HG02938 (cell line): ENCODE measurements at regions not wholly inside any gene's neighbourhood (a gene's known extent, or its start where the extent isn't known, plus 50 kb on each side); places are given as distances from the start of the nearest gene placed in this dataset.

Source experiments
- ATAC-seq: cut with Tn5 transposase; IDR thresholded peaks from one replicate; pipeline ENCODE4 v1.9.1; 2021; ENCODE audit warnings: mild to moderate bottlenecking, moderate library complexity; ENCODE audit not compliant: unreplicated experiment

DNA sequence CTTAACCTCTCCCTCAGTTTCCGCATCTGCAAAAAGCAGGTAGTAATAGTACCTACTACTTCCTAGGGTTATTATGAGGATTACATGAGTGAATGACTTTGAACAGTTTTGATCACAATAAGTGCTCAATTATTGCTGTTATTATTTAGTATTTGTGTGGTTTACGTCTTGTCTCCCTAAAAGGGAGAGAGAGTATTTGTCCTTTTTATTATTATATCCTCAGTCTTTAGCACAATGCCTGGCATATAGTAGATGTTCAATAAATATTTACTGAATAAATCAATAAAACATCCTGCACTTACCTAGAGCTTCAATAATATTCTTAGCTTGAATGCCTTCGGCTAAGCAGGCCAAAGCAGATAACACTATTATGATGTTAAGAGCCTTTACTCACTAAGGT is 160.0 kb downstream of the TANC2 start:
- no peak for ATAC-seq

DNA sequence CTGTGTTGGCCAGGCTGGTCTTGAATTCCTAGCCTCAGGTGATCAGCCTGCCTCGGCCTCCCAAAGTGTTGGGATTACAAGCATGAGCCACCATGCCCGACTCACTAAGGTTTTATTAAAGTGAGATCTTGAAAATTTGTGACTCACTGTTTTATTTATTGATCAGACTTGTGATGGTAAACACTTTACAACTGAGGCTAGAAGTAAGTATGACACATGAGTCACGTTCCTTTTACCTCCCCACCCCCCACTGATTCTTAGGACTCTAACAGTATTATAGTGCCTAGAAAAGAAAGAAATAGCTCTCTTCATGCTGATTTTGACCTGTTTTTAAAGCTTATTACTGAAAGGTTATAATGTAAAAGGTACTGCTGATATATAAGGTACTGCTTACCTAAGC is 160.6 kb downstream of the TANC2 start:
- no peak for ATAC-seq

DNA sequence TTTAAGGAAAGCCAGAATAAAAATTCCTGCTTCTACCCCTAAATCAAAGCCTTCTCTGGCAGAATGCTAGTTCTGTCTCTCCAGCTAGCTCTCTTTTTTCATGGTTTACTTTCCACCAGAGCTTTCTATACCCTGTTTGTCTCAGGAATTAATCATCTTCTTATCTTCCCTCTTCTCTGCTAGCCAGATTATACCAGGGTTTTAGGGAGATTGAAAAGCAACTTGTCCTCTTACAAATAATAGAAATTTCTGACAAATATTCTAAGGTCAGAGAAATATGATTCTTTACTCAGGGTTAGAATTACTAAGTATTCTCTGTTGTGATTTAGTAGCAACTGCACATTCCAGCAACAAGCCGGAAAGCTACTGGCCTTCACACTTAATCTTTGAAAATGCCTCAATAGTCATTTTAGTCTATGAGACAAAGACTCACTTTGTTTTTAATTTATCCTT is 166.4 kb downstream of the TANC2 start:
- no peak for ATAC-seq

DNA sequence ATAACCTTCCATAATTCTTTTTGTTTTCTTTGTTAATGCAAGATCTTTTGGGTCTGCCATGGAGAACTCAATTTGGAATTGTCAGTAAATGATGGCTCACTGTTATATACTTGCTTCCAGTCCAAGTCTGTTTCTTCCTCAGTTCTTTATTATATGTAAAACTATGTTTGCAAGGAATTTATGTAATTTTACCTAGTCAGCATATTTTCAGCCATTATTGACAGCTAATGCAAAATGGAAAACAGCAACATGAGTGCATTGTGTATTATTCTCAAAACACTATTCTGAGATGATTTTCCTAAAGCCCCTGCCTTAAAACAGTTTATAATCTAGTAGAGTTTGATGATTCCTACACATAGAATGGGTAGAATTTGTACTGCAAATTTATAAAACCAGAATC is 167.5 kb downstream of the TANC2 start:
- ATAC-seq, result no peak

DNA sequence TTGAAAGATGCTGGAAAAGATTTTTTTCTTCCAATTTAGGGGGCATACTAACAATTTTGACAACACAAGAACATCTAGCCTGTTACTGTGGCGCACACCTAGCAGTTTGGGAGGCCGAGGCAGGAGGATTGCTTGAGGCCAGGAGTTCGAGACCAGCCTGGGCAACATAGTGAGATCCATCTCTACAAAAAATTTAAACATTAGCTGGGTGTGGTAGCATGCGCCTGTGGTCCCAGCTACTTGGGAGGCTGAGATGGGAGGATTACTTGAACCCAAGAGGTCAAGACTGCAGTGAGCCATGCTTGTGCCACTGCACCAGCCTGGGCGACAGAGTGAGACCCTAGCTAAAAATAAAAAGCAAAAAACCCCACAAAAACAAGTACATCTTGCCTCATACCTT is 168.8 kb downstream of the TANC2 start:
- ATAC-seq, result no peak

DNA sequence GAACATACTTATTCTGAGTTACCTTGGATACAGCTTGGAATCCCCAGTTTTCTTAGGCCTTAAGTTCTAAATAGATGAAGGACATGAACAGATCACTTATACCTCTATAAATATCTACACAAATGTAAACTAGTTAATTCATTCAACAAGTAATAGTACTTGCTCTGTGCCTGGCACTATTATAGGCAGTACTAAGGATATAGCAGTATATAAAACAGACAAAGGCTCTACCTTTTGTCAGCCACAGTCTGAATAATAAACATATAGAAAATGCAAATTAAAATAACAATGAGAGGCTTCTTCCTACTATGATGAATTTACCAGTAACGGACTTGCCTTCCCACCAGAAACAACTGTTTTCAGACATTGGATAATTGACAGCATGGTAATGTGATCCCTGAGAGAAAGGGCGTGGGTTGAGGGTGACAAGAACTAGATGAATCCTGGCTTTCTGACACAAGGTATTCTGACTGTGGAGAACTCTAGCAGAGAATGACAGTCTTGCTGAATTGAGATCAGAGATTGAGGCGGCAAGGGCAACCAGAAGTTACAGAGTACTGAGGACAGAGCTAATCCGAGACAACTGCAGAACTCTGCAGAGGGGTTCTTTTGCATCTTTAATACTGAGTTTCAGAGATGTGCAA is 170.5 kb downstream of the TANC2 start:
- ATAC-seq, result no peak

DNA sequence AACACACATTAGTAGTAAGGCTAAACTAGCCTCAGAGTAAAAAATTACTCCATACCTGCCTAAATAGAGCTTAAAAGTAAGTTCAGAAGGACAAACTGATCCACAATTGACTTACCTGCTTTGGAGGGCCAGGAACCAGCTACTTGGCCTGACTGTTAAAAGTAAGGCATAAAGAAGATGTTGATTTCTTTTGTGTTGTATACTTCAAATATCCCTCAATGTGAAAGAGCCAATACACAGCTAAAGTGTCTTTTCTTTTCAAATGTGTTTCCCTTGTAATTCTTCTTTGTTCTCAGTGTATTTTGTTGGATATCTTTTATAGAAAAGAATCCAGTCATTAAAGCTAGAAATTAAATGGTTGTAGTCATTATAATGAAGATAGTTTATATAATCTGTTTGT is 171.1 kb downstream of the TANC2 start:
- no peak for ATAC-seq

DNA sequence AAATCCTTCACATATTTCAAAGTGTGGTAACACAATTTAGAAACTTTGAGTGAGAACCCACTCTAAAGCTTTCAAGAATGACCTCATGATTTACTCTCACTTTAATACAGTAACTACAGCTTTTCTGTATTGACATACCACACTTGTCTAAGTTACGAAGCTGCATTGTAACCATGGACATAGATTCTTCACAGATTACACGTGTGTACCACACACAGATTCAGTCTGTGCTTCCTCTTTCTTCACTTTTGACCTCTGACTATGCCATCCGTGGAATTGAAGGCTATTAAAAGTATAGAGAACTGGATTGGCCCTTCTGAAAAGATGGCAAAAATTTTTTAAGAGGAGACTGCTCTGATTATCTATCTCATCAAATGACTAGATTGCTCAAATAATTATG is 172.7 kb downstream of the TANC2 start:
- no peak for ATAC-seq

DNA sequence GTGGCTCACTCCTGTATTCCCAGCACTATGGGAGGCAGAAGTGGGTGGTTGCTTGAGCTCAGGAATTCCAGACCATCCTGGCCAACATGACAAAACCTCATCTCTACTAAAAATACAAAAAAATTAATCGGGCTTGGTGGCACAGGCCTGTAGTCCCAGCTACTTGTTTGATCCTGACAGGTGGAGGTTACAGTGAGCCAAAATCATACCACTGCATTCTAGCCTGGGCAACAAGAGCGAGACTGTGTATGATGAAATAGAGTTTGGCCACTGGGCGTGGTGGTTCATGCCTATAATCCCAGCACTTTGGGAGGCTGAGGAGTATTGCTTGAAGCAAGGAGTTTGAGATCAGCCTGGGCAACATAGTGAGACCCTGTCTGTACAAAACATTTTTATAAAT is 173.3 kb downstream of the TANC2 start:
- ATAC-seq, result no peak

DNA sequence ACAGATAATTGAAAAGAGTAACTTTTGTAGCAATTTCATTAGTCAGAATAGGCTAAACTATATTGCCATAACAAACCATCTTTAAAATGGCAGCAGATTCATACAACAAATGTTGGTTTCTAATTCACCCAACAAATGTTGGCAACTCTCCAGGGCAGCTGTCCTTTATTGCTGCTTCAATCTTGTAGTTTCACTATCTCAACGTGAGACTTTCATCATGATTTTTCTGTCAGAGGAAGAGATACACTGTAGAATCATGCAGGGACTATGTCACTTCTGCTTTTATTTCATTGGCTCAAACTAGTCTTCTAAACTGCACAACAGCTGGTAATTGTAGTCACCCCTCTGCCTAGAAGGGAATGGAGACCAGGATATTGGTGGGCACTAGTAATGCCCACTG is 174.2 kb downstream of the TANC2 start:
- peak; percentile 51 for ATAC-seq

DNA sequence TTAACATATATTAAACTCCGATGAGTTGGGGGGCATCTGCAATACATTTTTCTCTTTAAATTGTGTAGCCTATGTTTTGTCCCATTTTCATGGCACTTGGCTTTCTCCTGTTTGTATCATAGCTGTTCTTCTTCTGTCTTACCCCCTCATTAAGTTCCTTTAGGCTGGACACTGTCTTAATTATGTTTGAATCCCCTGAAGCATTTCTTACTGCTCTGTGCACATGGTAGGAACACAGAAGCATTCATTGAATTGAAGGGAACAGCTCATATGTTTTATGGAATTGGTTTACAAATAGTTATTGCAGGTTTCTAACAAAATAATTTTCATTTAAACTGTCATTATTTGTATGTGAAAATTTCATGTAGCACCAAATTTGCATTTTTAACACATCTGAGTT is 176.8 kb downstream of the TANC2 start:
- ATAC-seq, result no peak

DNA sequence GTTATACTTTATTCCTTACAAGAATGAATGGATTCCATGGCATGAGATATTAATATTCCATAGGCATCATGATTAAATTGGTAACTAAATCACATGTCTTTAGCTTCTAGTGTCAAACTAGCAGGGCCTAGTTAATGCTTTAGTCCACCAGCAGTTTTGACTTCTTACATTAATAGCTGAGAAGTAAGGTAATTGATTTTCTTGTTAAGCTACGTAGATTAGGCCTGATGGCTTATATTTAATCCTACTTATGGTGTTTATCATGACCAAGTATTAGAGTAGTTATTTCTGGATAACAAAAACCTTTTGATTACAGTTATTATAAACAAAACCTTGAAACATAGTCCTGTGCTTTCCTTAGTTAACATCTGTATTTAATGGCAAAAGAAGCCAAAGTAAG is 184.5 kb downstream of the TANC2 start:
- ATAC-seq, result no peak

DNA sequence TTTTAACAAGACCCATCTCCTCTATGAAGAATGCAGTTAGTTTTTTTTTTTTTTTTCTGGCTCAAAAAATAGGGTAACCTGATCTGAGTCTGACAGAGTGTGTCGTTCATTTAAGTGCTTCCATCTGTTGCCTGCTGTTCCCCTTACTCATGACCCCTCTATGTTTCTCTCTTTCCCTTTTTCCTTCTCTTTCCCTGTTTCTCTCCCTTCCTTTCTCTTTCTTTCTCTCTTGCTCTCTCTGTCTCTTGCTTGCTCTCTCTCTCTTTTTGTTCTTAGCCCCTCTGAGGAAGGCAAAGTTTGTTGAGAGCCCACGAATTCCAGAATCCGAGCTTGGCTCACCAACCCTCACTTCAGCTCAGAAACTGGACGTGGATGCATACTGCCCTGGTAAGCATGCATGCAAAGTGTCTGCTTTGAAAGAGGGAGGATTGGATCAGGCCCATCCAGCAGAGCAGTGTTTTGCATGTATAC is 185.0 kb downstream of the TANC2 start:
- ATAC-seq, result no peak

DNA sequence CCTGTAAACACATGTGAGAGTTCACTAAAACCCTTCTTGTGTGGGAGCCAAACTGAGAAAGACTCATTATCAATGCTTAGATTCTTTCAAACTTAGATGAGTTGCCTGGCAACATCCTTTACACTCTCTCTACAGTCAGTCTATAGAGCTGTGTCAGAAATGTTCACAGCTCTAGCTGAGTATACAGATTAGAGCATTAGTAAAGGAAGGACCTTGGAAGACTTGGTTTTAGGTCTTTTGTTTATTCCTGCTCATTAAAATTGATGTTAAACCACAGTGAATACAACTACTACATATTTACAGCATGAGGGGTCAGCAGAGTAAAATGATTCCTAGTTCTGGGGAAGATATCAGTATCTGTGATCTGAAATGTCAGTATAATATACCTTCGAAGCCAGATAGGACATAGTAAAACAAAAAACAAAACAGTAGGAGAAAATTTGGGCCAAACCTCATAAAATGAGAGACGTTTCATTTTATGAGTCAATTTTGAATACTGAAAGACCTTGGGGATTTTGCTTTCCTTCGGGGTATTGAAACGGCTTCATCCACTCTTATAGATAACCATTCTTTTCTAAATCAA is 186.0 kb downstream of the TANC2 start:
- ATAC-seq, result no peak

DNA sequence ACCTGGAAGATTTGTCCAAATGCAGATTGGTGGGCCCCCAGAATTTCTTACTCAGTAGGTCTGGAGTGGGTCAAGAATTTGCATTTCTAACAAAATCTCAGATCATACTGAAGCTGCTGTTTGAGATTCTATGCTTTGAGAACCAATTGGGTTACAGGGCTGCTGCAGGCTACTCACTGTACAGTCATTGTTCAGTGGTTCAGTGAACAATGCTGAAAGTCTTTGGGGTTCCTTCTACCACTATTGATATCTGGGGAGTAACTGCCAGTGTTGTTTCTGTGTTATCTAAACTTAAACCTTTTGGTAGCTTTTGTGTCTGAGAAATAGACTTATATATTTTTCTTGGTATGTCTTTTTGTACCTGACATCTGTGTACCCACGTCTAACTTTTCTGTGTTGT is 187.5 kb downstream of the TANC2 start:
- ATAC-seq, result no peak

DNA sequence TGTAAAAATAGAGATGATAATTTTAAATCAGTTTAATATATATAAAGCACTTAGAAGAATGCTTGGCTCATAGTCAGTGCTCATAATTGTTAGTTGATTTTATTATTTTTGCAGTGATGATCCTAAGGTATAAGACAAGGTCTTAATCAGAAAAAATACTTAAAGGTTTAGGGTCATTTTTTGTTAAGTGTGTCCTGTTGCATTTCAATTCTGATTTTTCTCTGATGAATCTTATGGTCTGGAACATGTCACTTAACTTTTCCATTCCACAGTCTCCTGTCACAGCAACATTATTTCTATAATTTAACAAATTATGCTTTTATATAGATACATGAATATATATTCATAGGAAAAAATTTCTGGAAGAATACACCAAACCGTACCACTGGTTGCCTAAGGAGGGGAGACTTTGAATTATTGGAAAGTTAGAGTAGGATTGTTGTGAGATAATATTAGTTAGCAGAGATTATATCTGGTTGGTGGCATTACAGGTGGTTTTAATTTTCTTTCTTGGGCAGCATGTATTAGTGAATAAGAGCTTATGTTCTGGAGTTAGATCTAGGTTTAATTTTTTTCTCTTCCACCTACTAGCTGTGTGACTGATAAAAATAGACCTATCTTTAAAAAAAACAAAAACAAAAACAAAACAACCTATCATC is 188.7 kb downstream of the TANC2 start:
- ATAC-seq, result no peak

DNA sequence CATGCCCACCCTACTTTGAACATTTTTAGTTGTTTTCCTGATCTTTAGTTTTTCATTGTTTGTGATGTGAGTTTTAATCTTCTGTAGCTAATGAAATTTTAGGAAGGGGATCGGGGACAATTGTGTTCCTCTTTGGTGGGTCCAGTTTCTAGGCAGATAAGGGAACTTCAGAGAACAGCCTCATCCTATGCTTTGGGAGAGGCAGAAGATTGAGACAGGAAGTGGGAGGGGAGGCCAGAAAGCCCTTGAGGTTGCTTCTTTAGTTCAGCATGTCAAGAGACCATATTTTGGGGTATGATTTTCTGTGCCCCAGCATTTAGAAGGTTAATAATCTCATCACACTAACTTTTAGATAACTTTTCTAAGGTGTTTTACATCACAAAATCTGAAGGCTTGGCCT is 191.0 kb downstream of the TANC2 start:
- ATAC-seq, result no peak

DNA sequence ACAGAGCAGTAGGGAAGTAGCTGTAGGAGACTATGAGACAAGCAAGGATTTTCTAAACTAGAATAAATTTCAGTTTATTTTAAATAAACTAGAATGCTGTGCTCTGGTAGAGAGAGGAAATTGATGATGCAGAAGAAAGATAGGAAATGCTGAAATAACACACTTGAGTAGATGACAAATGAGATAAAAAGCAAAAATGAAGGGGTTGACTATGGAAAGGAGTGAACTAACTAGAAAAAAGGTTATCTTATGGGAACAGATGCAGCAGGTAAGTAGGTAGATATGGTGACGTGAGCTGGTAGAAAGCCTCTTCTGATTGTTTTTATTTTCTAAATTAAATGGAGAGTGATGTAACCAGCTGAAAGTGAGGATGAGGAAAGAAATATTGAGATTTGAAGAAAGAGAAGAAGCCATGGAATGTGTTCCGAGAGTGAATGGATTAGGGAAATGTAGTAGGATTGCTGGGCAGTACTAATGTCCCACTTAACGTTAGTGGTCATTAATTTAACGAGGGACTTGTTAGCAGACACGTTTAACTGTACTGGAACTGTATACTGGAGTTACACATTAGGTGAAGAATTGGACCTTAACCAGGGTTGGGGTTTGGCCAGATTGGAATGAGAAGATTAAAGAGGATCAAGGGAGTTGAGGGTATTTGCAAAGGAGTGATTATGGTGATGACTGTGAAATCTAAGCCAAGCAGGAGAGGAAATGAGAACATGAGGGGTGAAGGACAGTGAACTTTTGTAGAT is 196.5 kb downstream of the TANC2 start:
- no peak for ATAC-seq

DNA sequence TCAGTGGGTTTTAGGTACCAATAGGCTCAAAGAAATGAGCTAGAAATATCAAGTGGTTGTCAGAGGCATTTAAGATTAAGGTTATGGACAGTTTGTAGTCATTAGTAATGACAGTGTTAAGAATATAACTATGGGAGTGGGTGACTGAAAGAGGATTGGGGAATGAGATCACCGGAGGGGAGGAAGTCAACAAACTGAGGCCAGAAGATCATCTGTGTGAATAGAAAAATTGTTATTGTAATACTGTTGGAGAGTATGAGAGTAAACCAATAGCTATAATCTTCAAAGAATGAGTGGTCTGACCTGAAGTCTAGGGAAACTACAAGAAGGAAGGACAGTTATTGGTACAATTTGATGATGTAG is 197.1 kb downstream of the TANC2 start:
- no peak for ATAC-seq

DNA sequence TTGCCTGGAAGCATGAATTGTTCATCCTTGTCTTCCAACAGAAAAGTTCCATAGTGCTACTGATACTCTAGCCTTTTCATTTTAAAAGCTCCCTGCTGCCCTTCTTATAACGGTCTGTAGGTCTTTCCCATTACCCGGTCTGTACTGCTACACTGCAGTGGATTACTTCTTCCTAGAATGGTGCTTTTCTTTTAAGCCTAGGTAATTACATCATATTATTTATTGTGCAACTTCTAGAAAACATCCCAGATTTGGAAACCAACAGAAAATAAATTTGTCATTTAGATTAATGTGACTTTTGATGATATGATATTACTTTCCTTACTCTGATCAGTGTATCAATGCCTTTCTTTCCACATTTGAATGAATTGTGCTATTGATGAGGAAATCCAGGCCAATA is 199.4 kb downstream of the TANC2 start:
- ATAC-seq, result no peak

DNA sequence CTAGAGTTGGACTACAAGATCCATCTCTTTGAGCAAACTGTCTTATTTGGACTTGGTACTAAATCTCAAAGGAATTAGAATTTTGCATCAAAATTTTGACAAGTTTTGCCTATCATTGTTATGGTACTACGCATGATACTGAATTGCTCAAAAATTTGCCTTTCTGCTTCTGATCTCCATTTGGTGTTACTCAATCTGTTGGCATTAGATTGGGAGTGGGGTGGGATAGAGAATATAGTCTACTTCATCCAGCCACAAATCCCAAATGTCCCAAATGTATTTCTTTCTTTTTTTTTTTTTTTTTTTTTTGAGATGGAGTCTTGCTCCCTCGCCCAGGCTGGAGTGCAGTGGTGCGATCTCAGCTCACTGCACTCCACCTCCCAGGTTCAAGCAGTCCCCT is 204.8 kb downstream of the TANC2 start:
- ATAC-seq, result no peak
